GM18907 (cell line): ENCODE measurements at regions not wholly inside any gene's neighbourhood (a gene's known extent, or its start where the extent isn't known, plus 50 kb on each side); places are given as distances from the start of the nearest gene placed in this dataset.

ENCODE experiments used
- ATAC-seq: cut with Tn5 transposase; IDR thresholded peaks from one replicate; pipeline ENCODE4 v1.9.1; 2021; ENCODE audit warnings: mild to moderate bottlenecking, moderate library complexity; ENCODE audit not compliant: unreplicated experiment

DNA sequence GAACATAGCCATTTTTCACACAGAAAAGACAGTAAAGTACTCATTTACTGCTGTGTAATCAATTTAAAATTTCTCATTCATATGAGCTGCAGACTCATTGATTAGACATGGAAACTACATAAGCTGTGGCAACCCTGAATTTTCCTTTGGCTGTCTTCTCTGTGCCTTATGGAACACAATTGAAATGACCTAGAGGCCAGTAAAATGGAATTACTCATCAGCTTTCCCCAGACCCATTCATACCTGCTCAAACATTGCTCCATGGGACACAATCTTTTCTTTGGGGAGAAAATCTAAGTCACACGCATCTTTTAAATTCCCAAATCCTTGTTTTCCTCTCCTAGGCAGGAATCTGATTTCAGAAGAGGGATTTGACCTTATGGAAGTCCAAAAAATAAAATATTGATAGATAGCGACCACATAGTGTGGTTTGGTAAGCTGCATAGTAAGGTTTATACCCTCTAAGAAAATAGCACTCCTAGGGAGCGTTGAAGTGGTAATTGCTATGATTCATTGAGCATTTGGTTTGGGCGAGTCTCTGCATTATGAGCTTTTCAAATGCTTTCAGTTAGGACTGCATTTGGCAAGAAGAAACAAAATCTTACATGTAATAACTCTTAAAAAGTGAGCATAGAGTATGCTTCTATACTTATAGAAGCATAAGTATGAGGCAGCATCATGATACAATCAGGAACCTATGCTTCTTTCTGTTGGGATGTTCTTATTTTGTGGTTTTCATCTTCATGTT lies 243.4 kb upstream of the GADL1 start:
- ATAC-seq = no peak

DNA sequence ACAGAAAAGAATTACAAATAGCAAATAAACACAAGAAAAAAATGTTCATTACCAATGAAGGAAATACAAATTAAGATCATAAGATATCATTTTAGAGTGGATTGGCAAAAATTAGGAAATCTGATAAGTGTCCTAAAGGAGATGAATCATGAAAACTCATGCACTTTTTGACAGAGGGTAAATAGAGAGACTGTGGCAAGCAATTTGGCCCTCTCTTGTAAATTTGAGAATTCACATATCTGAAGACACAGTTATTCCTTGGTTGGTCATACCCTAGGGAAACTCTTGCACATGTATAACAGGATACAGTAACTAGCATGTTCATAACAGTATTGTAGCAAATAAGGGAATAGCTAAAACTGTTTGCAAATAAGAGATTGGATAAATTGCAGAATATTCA lies 246.0 kb upstream of the GADL1 start:
- ATAC-seq = no peak

DNA sequence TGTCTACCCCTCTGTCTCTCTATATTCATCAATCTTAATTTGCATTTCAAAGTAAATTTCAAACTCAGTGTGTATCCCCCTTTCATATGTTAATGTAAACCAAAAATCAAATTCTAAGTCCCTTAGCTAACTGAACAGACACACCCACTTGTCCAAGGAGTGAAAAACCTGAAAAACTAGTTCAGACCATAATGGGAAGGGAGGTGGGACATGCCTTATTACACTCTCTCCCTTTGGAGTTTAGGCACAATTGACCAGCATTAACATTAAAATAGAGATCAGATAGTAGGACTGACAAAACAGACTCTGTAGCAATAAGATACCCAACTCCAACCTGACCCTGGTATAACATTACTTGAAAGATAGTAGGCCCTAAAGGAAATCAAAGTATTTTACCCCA lies 247.7 kb upstream of the GADL1 start:
- ATAC-seq = no peak

DNA sequence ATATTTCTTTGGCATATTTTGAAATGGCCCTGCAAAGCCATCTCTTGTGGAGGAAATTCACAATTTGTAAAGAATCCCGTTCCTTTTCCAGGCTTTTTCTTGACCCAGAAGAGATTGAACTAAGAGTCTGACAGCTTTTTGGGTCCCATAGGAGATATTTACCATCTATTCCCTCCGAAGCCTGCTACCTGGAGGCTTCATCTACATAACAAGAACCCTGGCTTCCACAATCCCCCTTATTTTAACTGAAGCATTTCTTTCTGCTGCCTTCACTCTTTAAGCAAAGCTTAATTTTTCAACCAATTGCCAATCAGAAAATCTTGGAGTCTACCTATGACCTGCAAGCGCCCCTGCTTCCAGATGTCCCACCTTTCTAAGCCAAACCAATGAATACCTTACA lies 248.1 kb upstream of the GADL1 start:
- no peak for ATAC-seq

DNA sequence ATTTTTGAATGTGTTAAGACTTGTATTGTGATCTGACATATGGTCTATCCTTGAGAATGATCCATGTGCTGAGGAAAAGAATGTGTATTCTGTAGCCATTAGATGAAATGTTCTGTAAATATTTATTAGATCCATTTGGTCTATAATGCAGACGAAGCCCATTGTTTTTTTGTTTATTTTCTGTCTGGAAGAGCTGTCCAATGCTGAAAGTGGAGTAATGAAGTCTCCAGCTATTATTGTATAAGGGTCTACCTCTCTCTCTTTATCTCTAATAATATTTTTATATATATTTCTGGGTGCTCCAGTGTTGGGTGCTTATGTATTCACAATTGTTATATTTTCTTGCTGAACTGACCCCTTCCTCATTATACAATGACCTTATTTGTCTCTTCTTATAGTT lies 250.6 kb upstream of the GADL1 start:
- no peak for ATAC-seq

DNA sequence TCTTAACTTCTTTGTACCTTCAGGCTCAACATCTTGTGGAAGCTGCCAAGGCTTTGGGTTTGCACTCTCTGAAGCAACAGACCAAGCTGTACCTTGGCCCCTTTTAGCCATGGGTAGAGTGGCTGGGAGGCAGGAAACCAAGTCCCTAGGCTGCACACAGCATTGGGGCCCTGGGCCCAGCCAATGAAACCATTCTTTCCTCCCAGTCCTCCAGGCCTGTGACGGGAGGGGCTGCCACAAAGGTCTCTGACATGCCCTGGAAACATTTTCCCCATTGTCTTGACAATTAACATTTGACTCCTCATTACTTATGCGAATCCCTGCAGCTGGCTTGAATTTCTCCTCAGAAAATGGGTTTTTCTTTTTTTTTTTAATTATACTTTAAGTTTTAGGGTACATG lies 253.1 kb upstream of the GADL1 start:
- ATAC-seq = no peak

DNA sequence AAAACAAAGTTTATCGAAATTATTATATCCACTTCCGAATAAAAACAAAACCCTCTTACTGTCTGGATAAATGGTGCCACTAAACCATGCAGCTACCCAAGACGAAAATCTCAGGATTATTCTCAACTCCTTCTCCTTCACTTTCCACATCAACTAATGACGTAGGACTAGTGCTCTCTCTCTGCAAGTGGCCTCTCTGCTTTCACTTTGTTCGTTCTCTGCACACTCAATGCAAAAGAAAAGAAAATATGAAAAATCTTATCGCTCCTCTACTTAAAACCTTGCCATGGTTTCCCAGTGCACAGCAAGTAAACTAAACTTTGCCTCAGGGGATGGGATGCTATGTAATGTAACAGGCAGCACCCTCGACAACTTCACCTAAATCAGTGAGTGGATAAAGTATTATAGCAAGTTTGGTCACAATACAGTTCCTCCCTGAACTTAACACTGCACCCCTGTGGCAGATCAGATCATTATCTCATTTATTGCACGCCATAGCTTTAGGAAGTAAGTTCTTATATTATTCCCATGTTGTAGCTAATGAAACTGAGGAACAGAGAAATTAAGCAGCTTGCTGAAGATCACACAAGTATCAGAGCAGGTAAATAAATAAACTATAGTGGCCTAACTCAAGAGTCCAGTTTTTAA lies 262.7 kb upstream of the GADL1 start:
- peak; percentile 53 for ATAC-seq

DNA sequence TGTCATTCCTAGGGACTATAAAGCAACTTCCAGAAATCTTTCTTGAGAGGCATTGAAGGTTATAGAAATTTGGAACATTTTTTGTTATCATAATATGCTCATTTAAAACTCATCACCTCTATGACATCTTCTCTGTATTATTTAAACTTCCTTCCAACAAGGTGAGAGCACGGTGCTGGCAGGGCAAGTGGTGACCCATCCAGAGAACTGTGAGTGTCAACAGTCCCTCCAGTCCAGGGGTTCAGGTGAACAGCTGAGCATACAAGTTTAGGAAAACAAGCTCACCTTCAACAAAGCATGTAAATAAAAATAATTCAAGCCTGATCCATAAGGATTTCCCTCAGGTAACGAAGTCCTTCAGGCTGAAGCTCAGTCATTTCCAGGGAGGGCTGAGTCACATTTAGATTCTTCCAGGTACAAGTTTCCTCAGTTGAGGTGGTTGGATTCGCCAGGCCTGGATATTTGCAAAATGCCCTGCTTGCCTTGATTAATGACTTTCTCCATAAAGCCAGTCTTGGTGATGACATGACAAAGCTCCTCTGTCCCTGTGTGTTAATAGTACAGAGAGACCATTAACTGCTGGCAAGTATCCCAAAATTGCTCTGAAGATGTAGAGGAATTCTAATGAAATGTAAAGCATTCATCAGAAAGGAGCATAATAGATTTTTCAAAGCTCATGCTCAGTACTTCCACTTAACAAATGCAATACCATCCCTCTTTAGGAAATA lies 263.6 kb upstream of the GADL1 start:
- no peak for ATAC-seq

DNA sequence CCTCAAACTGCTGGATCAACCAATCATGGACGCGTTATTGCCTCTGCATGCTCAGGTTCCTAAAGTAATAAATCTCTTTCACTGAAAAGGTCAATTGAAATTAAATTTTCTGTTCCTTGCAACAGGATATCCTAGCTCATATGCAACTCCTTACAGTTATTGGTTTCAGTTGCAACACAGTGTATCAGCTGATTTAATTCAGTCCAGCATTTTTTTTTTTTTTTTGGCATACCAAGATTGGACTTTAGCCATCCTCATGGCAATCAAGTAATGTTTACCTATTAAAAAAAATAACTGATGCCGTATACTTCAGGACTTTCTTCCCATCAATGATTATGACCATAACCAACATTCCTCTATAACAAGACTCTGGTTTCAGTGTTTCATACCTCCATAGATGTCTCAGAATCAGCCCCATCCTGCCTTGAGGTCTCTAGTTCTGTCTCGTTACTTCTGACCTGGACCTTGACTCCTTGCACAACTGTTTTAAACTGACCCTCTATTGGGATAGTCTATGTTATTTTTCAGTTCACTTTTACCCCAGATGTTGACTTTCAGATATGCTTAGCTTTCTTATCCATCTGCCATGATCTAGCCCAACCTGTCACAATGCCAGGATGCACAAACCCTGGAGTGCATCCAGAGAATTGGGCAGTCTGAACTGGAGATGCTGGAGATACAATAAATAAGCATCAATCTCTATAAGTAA lies 265.0 kb upstream of the GADL1 start:
- ATAC-seq = no peak

DNA sequence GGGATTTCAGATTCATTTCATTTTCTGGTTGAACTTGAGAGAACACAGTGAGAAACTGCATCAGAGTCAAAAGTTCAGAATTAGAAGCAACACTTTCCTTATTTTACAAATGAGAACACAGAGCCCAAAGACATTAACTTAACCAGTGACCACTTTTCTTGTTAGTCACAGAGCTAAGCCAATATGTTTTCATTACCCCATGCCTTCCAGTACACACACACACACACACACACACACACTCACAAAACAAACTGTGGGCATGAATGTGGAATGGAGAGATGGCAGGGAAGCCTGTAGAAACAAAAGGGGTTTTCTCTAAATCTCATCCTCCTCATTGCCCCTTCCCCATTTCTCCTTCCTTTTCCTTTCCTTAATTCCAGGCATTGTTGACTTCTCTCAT lies 267.4 kb upstream of the GADL1 start:
- ATAC-seq = no peak

DNA sequence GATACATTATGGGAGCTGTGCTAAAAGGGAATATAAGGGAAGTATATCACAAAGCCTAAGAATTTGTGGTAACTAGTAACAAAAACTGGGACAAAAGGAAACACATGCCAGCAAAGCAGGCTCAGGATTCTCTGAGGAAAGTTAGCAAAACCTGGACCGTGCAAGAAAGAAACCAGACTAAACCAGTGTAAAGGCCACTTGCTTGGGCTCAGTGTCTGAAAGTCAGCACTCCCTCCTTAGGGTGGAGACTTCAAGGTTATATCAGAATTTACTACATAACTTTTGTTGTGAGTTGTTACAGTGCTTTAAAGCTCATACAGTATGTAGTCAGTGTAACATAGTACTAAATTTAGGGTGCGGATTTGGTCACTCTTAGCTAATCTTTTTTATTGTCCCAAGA lies 269.9 kb upstream of the GADL1 start:
- no peak for ATAC-seq

DNA sequence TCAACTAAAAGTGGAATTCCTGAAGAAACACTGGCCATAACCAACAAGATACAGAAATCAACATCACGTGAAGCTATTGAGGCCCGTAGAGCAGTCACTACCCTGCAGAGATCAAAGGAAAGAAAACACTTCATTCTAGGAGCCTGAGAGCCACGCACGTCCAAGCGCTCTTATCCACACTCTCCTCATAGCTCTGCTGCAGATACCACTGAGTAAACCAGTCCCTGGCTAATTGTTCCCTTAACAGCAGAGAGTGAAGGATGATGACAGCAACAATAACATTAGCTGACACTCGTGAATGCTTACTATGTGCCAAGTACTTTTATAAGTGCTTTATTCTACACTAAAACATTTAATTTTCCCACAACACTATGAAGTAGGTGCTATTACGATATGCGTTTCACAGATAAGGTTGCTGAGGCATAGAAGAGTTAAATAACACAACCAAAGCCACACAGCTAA lies 271.0 kb upstream of the GADL1 start:
- no peak for ATAC-seq

DNA sequence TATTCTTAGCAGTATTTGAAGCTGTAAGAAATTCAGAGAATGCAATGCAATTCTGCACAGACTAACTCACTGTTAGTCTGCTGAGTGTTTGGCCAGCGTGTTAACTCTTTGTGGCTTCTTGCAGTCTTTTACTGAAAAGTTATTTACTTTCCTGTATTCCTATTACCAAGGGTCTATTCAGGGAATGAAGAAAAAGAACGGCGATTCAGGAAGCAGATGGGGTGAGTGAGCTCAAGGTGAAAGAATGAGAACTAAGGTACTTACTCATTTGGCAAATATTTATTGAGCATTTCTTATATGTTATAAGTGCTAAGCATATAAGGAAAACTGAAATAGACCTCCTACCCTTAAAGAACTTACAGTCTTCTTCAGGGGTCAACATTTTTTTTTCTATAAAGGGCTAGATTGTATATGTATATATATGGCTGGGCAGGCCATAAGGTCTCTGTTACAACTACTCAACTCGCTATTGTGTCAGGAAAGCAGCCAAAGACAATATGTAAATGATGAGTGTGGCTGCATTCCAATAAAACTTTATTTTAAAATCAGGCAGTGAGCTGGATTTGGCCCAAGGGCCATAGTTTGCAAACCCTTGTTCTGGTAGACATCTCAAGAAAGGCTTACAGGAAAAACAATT lies 271.9 kb upstream of the GADL1 start:
- ATAC-seq = no peak

DNA sequence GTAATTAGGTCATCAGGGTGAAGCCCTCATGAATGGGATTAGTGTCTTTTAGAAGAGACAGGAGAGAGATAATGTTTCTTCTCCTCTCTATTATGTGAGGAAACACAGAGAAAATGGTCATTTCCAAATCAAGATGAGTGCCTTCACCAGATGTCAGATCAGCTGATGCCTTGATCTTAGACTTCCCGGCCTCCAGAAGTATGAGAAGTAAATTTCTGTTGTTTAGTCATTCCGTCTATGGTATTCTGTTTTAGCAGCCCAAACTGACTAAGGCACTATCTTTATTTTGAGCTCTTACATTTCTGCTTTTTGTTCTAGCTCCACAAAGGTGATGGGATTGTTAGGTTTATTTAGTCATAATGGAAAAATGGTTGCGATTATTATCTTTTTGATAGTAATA lies 273.2 kb upstream of the GADL1 start:
- no peak for ATAC-seq

DNA sequence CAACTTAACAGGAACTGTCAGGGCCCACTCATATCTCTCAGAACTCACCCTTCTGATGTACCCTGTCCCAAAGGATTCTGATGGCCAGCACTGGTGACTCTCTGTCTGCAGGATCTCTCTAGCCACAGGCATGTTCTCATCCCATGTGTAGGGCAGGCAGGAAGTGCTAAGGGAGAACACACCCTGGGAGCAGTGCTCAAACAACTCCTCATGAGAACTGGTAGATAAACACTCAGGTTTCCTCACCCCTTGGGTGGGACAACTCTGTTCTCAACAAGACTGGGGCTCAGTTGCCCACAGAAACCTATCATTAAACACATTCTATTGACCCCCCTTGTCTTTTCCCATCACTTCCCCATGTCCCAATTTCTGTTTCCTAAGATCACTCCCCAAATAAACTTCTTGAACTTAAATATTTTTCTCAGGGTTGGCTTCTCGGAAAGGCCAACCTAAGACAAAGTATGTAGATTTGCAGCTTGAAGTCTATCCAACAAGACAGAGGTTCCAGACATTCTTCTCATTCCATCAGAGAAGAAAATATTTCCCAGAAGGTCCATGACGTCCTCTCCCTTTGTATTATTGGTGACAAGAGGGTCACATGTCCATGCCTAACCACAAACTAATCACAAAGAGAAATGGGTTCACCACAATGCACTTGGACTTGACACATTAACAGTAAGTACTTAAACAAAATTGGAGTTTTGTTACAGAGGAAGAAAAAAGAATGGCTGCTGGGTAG lies 276.6 kb upstream of the GADL1 start:
- no peak for ATAC-seq

DNA sequence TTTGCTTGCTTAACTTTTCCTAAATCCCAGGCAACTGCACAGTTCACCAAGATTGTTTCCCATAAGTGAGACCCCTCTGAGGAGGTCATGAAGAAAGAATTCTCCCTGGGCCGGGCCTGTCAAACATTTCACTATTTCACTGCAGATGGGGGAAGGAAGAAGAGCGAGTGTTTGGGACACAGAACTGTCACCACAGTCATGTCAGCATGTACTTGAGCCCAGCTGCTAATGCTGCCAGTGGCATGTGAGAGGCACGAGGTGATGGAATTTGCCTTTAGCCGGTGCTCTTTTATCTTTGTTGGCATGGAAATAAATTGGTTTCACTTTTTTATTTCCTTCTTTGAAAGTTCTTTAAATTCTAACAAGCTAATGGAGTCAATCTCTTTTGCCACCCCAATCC lies 277.9 kb upstream of the GADL1 start:
- no peak for ATAC-seq

DNA sequence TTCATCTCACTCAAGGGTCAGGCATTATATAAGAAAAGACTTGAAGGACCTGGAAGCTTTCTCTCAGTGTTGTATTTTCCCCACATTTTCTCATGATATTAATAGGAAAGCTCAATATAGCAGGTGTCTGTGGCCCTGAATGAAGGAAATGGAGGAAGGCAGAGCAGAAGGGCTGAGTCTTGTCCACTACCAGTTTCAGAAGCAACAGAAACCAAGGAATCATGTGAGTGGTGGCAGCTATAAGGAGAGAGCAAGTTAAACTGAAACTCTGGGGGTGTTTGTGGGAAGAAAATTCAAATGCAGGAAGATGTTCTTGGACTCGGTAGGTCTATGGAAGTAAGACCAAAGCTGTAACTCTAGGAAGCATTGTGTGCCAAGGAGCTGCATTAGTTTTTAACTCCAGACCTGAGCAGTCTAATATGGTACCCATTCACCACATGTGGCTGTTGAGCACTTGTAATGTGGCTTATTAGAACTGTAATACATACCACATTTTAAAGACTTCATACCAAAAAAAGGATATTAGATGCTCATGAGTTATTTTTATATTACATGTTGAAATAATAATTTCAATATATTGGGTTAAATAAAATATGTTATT lies 278.8 kb upstream of the GADL1 start:
- no peak for ATAC-seq

DNA sequence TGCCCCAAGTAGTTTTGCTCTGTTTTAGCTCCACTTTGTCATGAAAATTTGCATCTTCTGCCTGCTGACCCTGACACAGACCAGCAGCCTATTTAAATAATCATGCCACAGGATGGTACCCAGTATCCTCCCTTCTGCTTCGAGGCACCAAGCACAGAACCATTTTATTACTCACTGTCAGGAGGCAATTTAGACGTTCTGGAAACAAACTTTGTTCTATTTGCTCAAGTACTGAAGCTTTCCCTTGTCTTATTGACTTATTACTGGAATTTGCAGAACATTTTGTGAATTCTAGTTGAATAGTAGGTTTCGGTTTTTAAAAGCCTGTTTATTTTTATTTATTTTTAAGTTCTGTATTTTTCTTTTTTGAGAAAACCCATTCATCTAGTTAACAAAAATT lies 279.6 kb upstream of the GADL1 start:
- ATAC-seq = no peak

DNA sequence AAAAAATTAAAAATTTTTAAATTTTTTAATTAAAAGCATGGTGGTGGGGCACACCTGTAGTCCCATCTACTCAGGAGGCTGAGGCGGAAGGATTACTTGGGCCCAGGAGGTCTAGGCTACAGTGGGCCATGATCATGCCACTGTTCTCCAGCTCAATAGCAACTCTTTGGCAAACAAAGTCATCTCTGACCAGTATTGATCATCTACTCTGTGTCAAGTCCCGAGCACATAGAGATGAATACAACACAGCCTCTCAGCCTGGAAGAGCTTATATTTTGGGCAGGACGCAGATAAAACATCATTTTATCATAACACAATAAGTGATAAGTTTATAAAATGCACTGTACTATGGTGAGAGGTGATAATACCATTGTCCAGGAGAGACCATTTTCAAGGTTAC lies 281.6 kb upstream of the GADL1 start:
- no peak for ATAC-seq

DNA sequence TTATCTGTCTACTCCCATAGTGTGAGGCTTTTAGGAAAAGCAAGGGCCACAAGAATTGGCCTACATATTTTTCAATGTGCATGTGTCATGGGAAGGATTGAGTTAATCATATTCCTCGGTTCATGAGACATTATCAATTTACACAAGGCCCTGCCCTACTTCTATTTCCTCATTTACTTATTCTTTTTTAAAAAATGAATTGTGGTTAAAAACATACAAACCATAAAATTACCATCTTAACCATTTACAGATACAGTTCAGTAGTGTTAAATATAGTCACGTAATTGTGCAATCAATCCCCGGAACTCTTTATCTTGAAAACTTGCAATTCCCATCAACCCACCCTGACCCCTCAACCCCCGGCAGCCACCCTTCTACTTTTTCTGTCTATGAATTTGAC lies 284.0 kb upstream of the GADL1 start:
- no peak for ATAC-seq
